BJ (cell line): ENCODE measurements at regions not wholly inside any gene's neighbourhood (a gene's known extent, or its start where the extent isn't known, plus 50 kb on each side); places are given as distances from the start of the nearest gene placed in this dataset.
A peak's percentile ranks its signal among the peaks of the same experiment; 100 is the strongest.
"Not testable (repeated sequence)": the region's sequence is repeated elsewhere in the genome, so short reads cannot be mapped to it uniquely, and the experiment has no call there.

ENCODE experiments used
- CTCF ChIA-PET: fragments of 350-600 bp; formaldehyde crosslinking; extraction: SDS; loops from one replicate; lab custom pipeline; 2021; ENCODE audit warnings: antibody characterized with exemption, inconsistent platforms; lab: Yijun Ruan, JAX
- POLR2A ChIA-PET: fragments of 300-600 bp; sonication (Branson Sonifier 250); formaldehyde crosslinking; extraction: SDS; loops from one replicate; lab custom pipeline; 2021; ENCODE audit warnings: antibody characterized with exemption; lab: Charles Lee
- DNase-seq: peaks from one replicate; pipeline ENCODE4 v3.0.0-alpha.2; 2011; ENCODE audit warnings: low read depth
- H3K27me3 ChIP-seq: 2 replicates; pipeline ENCODE4 v1.6.0; 2011; ENCODE audit warnings: low read length; ENCODE audit not compliant: control insufficient read depth, insufficient read depth
- H3K36me3 ChIP-seq: 2 replicates; pipeline ENCODE4 v1.5.1; 2011; ENCODE audit warnings: low read length; ENCODE audit not compliant: control insufficient read depth, insufficient read depth
- H3K4me3 ChIP-seq: 2 replicates; pipeline ENCODE4 v1.5.1; 2011; ENCODE audit warnings: low read depth, mild to moderate bottlenecking, control low read depth, low read length
- CTCF ChIP-seq: IDR thresholded peaks from 2 replicates; pipeline ENCODE4 v1.5.1; 2011; ENCODE audit warnings: low read depth, mild to moderate bottlenecking, control low read depth, inconsistent platforms, low read length, moderate library complexity; ENCODE audit not compliant: insufficient read depth

DNA sequence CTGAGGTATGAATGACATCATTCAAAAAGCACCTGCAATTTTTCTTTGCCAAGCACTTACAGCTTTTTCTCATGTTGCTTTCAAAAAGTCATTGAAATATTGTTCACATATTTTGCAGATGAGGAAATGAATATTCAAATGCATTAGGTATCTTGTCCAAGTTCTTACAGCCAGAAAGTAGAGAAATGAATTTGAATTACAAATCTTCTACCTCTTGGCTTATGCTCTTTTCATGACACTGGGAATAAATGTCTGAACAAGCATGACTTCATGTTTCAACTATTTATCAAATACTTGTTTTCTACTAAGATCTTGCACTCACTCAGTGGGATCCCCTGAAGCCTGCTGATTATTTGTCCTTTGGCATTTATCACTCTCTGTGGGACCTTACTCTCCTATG lies 267.2 kb upstream of the BTG1 start:
- TF ChIP-seq CTCF: no peak
- DNase-seq: no peak
- ChIA-PET CTCF (interaction anchor here (0.6 kb wide), 1 partner anchor 58 kb away, joined by 3 read pairs; no protein-coding TSS in a partner anchor), POLR2A (no interaction called here)
- Histone ChIP-seq H3K27me3 (no peaks in the 10 kb centered on the region), H3K36me3 (no peaks in the 10 kb centered on the region), H3K4me3 (no peak overlapping the region)

- no peak for DNase-seq
- no peaks in the 10 kb centered on the region for H3K36me3 ChIP-seq
- ChIA-PET POLR2A (no interaction called here), CTCF (no interaction called here)
- H3K4me3 ChIP-seq: no peak overlapping the region
- TF ChIP-seq CTCF: no peak
- H3K27me3 ChIP-seq: no peaks in the 10 kb centered on the region
Observed at GRCh38 chr12:92411687-92412086, 266.0 kb upstream of the BTG1 start.

GRCh38 chr12:92408072-92408900 lies 262.6 kb upstream of the BTG1 start:
- CTCF ChIA-PET: no interaction called here
- H3K36me3 ChIP-seq: no peaks in the 10 kb centered on the region
- no peak for DNase-seq
- POLR2A ChIA-PET: no interaction called here
- H3K27me3 ChIP-seq: no peaks in the 10 kb centered on the region
- no peak overlapping the region for H3K4me3 ChIP-seq
- TF ChIP-seq CTCF: peak; percentile 36

- POLR2A ChIA-PET: interaction anchor here (0.7 kb wide), 1 partner anchor 139 kb away, joined by 5 read pairs; no protein-coding TSS in a partner anchor
- DNase-seq: not testable (repeated sequence)
Observed at GRCh38 chr12:92406404-92407070, 260.9 kb upstream of the BTG1 start.

DNA sequence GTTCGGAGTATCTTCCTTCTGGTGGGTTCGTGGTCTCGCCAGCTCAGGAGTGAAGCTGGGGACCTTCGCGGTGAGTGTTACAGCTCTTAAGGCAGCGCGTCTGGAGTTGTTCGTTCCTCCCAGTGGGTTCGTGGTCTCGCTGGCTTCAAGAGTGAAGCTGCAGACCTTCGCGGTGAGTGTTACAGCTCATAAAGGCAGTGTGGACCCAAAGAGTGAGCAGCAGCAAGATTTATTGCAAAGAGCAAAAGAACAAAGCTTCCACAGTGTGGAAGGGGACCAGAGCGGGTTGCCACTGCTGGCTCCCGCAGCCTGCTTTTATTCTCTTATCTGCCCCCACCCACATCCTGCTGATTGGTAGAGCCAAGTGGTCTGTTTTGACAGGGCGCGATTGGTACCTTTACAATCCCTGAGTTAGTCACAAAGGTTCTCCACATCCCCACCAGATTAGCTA lies 260.2 kb upstream of the BTG1 start:
- DNase-seq, POLR2A ChIA-PET, H3K4me3 ChIP-seq, CTCF ChIA-PET, H3K36me3 ChIP-seq, H3K27me3 ChIP-seq: not testable (repeated sequence)

More at GRCh38 chr12:92406404-92407070, 260.9 kb upstream of the BTG1 start:
- H3K4me3 ChIP-seq, H3K27me3 ChIP-seq, CTCF ChIA-PET, H3K36me3 ChIP-seq: not testable (repeated sequence)

GRCh38 chr12:92404921-92405320 lies 259.3 kb upstream of the BTG1 start:
- H3K36me3 ChIP-seq: no peaks in the 10 kb centered on the region
- DNase-seq: no peak
- H3K4me3 ChIP-seq: no peak overlapping the region
- TF ChIP-seq CTCF: no peak
- CTCF ChIA-PET: no interaction called here
- POLR2A ChIA-PET: no interaction called here
- H3K27me3 ChIP-seq: no peaks in the 10 kb centered on the region
